Dendritic cell treated with granulocyte-macrophage colony-stimulating factor and Interleukin-4, amounts not matched to agents 40 ng/mL and 50 ng/mL, for 4 days (primary cell): ENCODE measurements at regions not wholly inside any gene's neighbourhood (a gene's known extent, or its start where the extent isn't known, plus 50 kb on each side); places are given as distances from the start of the nearest gene placed in this dataset.

ENCODE experiments used
- H3K27ac Mint-ChIP-seq: one replicate; pipeline ENCODE4 v1.8.0; 2022; ENCODE audit warnings: mild to moderate bottlenecking, mixed read lengths
- H3K27me3 Mint-ChIP-seq: one replicate; pipeline ENCODE4 v1.8.0; 2022; ENCODE audit warnings: mild to moderate bottlenecking, mixed read lengths
- H3K36me3 Mint-ChIP-seq: one replicate; pipeline ENCODE4 v1.8.0; 2022; ENCODE audit warnings: low read depth, mixed read lengths
- H3K4me1 Mint-ChIP-seq: one replicate; pipeline ENCODE4 v1.8.0; 2022; ENCODE audit warnings: low read depth, mixed read lengths
- H3K4me3 Mint-ChIP-seq: one replicate; pipeline ENCODE4 v1.8.0; 2022; ENCODE audit warnings: mild to moderate bottlenecking, moderate library complexity, mixed read lengths
- H3K9me3 Mint-ChIP-seq: one replicate; pipeline ENCODE4 v1.8.0; 2022; ENCODE audit warnings: mixed read lengths
- intact Hi-C: fragments of 100-400 bp; cut with micrococcal nuclease; formaldehyde crosslinking; loops from one replicate; pipeline ENCODE4 v1.15.0; 2022

DNA sequence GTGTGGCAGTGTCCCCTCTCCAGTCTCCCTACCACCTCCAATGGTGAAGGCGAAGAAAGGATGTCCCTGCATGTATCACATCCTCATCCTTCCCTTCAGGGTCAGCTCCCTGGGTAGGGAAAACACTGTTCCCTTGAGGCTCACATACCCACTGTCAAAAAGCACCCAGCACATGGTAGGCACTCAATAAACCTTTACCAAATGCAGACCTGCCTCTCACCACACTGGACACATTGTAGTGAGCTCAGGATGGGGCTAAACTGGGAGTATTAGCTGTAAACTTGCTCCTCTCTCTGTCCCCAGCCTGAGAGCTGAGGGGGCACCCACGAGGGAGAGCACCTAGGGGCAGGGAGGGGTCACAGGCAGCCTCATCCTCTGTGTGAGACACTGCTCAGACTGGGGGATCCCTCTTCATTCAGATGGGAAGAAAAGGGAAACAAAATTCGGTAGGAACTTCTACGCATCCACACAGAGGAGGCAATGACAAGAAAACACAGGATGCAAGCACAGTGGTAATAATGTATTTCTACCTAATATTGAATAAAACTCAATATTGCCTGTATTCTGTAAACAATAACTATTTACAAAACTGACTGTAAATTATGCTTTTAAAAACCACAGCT lies 101.6 kb upstream of the TOP3B start:
- no peaks in the 10 kb centered on the region for H3K36me3 Mint-ChIP-seq
- H3K27ac Mint-ChIP-seq = no peak overlapping the region
- no peaks in the 10 kb centered on the region for H3K9me3 Mint-ChIP-seq
- H3K4me3 Mint-ChIP-seq = no peak overlapping the region
- H3K27me3 Mint-ChIP-seq = peaks cover 13% of the 10 kb centered on the region
- intact Hi-C loops = no loop called here
- peaks cover 27% of the 10 kb centered on the region for H3K4me1 Mint-ChIP-seq

DNA sequence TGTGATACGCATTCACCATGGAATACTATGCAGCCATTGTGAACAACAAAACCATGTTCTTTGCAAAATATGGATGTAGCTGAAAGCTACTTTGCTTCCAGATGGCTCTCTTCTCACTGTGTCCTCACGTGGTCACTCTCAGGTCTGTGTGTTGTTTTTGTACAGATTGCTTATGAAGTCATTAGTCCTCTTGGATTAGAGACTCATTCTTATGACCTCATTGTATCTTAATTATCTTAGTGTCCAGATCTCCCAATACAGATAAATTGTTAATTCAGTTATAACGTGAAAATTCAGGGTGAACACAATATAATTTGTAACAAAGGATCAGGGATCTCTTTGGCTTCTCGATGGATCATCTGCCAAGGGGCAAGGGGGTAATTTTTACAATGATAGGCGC lies 100.4 kb upstream of the TOP3B start:
- intact Hi-C loops = no loop called here
- Mint-ChIP-seq H3K27me3 (peaks cover 13% of the 10 kb centered on the region), H3K27ac (no peak overlapping the region), H3K9me3 (no peaks in the 10 kb centered on the region), H3K4me1 (peaks cover 27% of the 10 kb centered on the region), H3K4me3 (no peak overlapping the region), H3K36me3 (no peaks in the 10 kb centered on the region)

DNA sequence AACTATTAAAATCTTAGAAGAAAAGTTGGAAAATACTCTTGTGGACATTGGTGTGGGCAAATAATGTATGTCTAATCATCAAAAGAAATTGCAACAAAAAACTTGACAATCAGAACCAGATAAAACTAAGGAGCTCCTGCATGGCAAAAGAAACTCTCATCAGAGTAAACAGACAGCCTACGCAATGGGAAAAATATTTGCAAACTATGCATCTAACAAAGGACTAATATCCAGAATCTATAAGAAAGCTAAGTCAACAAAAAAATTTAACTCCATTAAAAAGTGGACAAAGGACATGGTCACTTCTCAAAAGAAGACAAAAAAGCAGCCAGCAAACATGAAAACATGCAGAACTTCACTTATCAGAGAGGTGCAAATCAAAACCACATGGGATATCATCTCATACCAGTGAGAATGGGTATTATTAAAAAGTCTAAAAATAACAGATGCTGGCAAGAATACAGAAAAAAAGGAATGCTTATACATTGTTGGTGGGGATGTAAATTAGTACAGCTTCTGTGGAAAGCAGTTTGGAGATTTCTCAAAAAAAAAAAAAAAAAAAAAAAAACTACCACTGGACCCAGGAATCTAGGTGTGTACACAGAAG lies 99.7 kb upstream of the TOP3B start:
- intact Hi-C loops = no loop called here

DNA sequence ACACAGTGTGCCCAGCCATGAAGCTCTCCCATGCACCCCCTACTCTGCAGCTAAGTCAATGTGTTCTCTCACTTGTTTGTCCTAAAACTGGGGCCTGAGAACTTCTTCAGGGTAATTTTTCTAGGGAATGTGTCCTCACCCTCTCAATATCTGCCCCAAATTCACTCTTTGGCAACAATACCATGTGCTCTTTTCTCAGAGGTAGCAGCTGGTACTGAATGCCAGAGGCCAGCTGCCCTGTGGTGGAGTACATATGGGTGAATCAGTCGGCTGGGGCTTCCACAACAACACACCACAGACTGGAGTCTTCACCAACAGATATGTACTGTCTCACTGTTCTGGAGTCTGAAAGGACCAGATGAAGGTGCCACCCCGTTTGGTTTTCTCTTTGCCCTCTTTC lies 97.7 kb upstream of the TOP3B start:
- H3K9me3 Mint-ChIP-seq = no peaks in the 10 kb centered on the region
- peaks cover 13% of the 10 kb centered on the region for H3K27me3 Mint-ChIP-seq
- H3K4me1 Mint-ChIP-seq = peaks cover 23% of the 10 kb centered on the region
- H3K27ac Mint-ChIP-seq = no peak overlapping the region
- no peaks in the 10 kb centered on the region for H3K36me3 Mint-ChIP-seq
- H3K4me3 Mint-ChIP-seq = no peak overlapping the region
- intact Hi-C loops = no loop called here

More for the DNA sequence above, 99.7 kb upstream of the TOP3B start:
- H3K27ac Mint-ChIP-seq = no peak overlapping the region
- no peaks in the 10 kb centered on the region for H3K9me3 Mint-ChIP-seq
- H3K27me3 Mint-ChIP-seq = peaks cover 13% of the 10 kb centered on the region
- peaks cover 27% of the 10 kb centered on the region for H3K4me1 Mint-ChIP-seq
- no peak overlapping the region for H3K4me3 Mint-ChIP-seq
- no peaks in the 10 kb centered on the region for H3K36me3 Mint-ChIP-seq

DNA sequence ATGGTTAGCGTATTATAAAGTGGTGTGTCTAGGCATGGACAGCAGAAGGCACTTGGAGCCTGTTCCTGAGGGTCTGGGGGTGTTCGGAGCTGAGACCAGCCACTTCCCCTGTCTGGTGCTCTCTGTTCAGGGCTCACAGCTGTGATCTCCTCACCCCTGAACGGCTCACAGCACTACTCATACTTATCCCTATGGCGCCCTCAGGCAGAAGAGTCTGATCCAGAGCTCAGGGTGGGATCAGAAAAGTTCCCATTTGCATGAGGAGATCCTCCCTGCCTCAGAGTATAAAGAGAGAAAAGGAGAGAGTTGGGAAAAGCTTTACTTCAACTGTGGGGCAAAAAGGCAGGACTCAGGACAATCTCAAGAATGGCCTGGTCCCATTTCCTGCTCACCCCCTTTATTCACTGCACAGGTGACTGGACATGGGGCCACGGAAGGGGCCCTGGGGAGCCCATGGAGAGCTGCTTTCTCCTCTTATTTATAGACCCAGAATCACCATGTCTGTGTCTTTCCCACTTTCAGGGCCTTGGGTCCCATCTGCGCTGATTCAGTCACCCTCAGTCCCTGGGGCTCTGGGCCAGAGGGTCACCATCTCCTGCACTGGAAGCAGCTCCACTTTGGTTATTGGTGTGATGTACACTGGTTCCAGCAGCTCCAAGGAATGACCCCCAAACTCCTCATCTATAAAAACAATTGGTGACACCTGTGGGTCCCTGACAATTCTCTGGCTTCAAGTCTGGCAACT lies 97.0 kb upstream of the TOP3B start:
- Mint-ChIP-seq H3K36me3 (no peaks in the 10 kb centered on the region), H3K4me3 (no peak overlapping the region), H3K4me1 (peaks cover 30% of the 10 kb centered on the region), H3K27ac (no peak overlapping the region), H3K9me3 (no peaks in the 10 kb centered on the region), H3K27me3 (peaks cover 13% of the 10 kb centered on the region)
- intact Hi-C loops = no loop called here

GRCh38 chr22:22078329-22078728 lies 95.7 kb upstream of the TOP3B start:
- H3K4me3 Mint-ChIP-seq = no peak overlapping the region
- H3K9me3 Mint-ChIP-seq = no peaks in the 10 kb centered on the region
- H3K27me3 Mint-ChIP-seq = peaks cover 6% of the 10 kb centered on the region
- H3K36me3 Mint-ChIP-seq = no peaks in the 10 kb centered on the region
- peaks cover 31% of the 10 kb centered on the region for H3K4me1 Mint-ChIP-seq
- intact Hi-C loops = no loop called here
- no peak overlapping the region for H3K27ac Mint-ChIP-seq

DNA sequence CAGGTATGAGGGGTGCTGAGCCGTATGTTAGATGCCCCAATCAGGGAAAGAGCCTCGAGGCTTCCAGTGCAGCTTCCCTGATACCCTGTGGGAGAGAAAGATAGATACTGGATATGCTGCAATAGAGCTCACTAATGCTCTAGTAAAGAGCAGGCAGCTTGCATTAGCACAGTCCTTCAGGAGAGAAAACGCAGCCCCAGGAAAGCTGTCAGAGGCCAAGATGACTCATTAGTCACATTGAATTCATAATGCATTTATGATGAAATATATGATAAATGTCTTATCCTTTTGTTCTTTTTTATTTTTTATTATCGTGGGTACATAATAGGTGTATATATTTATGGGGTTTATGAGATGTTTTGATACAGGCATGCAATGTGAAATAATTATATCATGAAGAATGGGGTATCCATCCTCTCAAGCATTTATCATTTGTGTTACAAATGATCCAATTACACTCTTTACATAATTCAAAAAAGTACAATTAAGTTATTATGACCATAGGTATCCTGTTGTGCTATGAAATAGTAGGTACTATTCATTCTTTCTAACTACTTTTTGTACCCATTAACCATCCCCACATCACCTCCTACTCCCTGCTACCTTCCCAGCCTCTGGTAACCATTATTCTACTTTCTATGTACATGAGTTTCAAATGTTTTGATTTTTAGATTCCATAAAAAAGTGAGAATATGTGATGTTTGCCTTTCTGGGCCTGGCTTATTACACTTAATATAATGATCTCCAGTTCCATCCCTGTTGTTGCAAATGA lies 94.5 kb upstream of the TOP3B start:
- H3K9me3 Mint-ChIP-seq = no peaks in the 10 kb centered on the region
- intact Hi-C loops = no loop called here
- no peak overlapping the region for H3K27ac Mint-ChIP-seq
- H3K36me3 Mint-ChIP-seq = no peaks in the 10 kb centered on the region
- peaks cover 3% of the 10 kb centered on the region for H3K27me3 Mint-ChIP-seq
- no peak overlapping the region for H3K4me3 Mint-ChIP-seq
- H3K4me1 Mint-ChIP-seq = peaks cover 31% of the 10 kb centered on the region

GRCh38 chr22:22076361-22076760 lies 93.8 kb upstream of the TOP3B start:
- peaks cover 1% of the 10 kb centered on the region for H3K27me3 Mint-ChIP-seq
- no peaks in the 10 kb centered on the region for H3K36me3 Mint-ChIP-seq
- no peaks in the 10 kb centered on the region for H3K9me3 Mint-ChIP-seq
- H3K4me1 Mint-ChIP-seq = peaks cover 31% of the 10 kb centered on the region
- intact Hi-C loops = no loop called here
- H3K27ac Mint-ChIP-seq = no peak overlapping the region
- H3K4me3 Mint-ChIP-seq = no peak overlapping the region

DNA sequence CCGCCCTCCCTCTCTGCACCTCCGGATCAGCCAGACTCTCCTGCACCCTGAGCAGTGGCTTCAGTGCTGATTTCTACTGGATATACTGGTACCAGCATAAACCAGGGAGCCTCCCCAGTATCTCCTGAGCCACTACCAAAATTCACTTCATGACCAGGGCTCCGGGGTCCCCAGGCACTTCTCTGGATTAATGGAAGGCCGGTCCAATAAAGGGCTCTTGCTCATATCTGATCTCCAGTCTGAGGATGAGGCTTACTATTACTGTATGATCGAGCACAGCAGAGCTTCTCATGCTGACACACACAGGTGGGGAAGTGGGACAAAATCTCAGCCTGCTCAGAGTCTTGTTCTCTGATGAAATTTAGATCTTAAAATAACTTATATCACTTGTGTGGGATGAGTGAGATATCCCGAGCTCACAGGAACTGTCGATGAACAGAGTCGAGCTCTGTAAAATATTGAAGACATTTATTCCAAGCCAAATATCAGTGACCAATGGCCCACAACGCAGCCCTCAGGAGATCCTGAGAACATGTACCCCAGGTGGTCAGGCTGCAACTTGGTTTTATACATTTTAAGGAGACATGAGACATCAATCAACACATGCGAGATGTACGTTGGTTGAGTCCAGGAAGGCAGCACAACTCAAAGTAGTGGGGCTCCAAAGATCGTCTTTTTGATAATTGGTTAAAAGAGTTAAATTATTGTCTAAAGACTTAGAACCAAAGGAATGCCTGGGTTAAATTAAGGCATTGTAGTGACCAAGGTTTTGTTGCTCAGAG lies 93.0 kb upstream of the TOP3B start:
- Mint-ChIP-seq H3K4me3 (no peak overlapping the region), H3K27ac (no peak overlapping the region), H3K9me3 (no peaks in the 10 kb centered on the region), H3K27me3 (no peaks in the 10 kb centered on the region), H3K36me3 (no peaks in the 10 kb centered on the region), H3K4me1 (peaks cover 31% of the 10 kb centered on the region)
- intact Hi-C loops = no loop called here

DNA sequence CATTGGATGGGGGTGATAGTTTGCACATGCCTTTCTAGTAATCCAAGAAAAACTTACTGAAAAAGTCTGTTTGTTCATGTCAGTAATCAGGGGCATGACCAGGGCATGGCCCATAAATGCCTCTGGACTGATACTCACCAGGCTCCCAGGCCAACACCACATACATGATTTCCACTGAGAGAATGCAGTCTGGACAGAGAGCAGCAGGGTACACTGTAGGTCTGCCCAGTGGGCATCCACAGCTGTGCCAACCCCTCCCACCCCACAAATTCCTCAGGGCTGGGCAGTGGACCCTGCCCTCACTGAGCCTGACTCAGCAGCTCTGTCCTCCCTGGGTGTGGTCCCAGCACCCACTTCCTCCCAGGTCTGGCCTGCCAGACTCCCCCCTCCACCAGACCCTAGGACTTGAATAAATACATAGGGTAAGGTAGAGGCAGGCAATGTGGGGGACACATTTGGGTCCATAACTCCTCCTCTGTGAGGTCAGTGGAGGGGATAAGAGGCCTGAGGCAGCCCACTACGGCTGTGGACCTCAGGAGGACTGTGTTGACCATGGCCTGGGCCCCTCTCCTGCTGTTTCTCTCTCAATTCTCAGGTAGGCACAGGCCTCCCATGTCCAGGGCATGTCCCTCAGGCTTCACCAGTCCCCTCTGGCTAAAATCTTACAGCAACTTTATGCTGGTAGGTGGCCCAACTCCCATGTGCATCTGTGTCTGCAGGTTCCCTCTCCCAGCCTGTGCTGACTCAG lies 92.2 kb upstream of the TOP3B start:
- Mint-ChIP-seq H3K4me1 (peaks cover 38% of the 10 kb centered on the region), H3K4me3 (no peak overlapping the region), H3K27ac (no peak overlapping the region), H3K27me3 (no peaks in the 10 kb centered on the region), H3K9me3 (no peaks in the 10 kb centered on the region), H3K36me3 (no peaks in the 10 kb centered on the region)
- intact Hi-C loops = no loop called here

DNA sequence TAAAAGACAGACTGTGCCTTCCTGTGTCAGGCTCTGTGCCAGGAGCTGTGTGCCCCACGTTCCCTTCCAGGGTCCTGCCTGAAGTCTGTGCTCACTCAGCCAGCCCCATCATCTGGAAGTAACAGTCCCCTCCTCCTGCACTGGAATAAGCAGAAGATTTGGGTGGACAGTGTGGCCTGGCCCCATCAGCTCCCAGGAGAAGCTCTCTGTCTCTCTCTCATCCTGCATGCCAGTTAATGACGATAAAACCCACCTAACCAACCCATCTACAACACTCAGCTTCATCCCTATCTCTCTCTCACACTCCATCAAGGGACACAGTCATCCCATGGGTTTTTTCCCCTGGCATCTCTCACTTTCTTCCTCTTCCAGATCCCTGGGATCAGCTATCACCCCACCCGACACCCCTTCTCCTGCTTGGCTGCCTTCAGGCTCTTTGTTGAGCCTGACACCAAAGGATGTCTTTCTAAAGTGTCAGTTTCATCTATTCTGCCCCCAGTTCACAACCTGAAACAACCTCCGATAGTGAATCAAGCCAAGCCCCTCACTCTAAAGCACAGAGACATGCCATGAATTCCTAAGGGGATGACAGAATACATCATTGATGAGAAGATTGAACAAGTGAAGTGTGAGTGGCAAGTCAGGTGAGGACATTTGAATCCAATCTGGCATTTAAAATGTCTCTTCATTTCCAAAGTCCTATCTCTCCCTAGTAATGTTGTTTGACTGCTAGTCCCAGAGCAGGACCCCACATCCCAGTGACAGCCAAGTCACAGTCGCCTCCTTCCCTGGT lies 91.4 kb upstream of the TOP3B start:
- no peaks in the 10 kb centered on the region for H3K9me3 Mint-ChIP-seq
- no peaks in the 10 kb centered on the region for H3K36me3 Mint-ChIP-seq
- no peak overlapping the region for H3K4me3 Mint-ChIP-seq
- intact Hi-C loops = no loop called here
- no peaks in the 10 kb centered on the region for H3K27me3 Mint-ChIP-seq
- H3K27ac Mint-ChIP-seq = no peak overlapping the region
- peaks cover 40% of the 10 kb centered on the region for H3K4me1 Mint-ChIP-seq

DNA sequence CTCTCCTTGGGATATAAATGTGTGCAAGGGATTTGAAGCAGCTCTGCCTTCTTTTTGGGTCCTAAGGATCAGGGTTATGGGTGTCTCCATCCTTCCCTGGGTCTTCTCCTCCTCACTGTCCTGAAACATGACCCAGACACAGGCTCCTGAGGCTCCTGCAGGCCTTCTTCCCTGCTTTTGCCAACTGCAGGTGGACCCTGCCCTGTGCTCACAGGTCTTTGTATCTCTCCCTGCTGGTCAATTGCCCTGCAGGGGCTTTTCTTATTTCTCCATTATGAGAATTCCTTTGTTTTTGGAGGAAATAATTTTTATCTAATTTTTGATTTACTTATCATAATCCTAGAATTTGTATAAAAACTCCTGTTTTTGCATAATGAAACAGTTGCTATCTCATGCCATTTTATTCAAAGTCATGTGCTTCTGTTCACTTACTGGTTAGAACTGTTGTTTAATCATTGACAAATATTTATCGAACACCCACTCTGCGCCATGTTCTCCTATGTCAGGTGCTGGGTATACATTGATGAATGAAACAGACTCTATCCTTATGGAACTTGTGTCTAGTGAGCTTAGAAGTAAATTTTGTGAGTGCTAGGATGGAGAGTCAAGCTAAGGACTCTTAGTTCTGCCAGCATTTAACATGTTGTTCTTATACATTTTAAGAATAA lies 89.7 kb upstream of the TOP3B start:
- no peaks in the 10 kb centered on the region for H3K27me3 Mint-ChIP-seq
- H3K27ac Mint-ChIP-seq = no peak overlapping the region
- intact Hi-C loops = no loop called here
- H3K9me3 Mint-ChIP-seq = no peaks in the 10 kb centered on the region
- H3K36me3 Mint-ChIP-seq = no peaks in the 10 kb centered on the region
- no peak overlapping the region for H3K4me3 Mint-ChIP-seq
- peaks cover 40% of the 10 kb centered on the region for H3K4me1 Mint-ChIP-seq
